GM04503 (cell line): ENCODE measurements at regions not wholly inside any gene's neighbourhood (a gene's known extent, or its start where the extent isn't known, plus 50 kb on each side); places are given as distances from the start of the nearest gene placed in this dataset.
A peak's percentile ranks its signal among the peaks of the same experiment; 100 is the strongest.
"Not testable (repeated sequence)": the region's sequence is repeated elsewhere in the genome, so short reads cannot be mapped to it uniquely, and the experiment has no call there.

ENCODE experiments used
- DNase-seq: peaks from one replicate; pipeline ENCODE4 v3.0.0-alpha.2; 2012; ENCODE audit warnings: low read depth

- DNase-seq: no peak
These were observed 60.2 kb downstream of the GLUL start for GRCh38 chr1:182331387-182331786.

- DNase-seq: no peak
These were observed 61.3 kb downstream of the GLUL start for GRCh38 chr1:182330303-182330702.

DNA sequence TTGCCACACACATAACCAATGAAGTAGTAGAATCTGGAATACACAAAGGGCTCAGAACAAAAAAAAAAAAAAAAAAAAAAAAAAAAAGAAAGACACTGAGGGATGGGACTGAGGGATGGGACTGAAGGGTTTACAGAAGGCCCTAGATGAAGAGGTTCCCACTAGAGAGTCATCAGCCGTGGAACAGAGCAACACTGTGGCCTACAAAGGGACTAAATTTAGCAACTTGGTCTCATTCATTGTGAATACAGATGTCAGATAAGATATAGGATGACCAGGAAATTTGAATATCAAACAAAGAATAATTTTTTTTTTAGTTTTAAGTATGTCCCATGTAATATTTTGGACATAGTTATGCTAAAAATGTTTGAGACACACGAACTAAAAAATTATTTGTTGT is 62.1 kb downstream of the GLUL start:
- no peak for DNase-seq

- DNase-seq: no peak
These were observed 63.0 kb downstream of the GLUL start for GRCh38 chr1:182328591-182328990.

- no peak for DNase-seq
These were observed 66.3 kb downstream of the GLUL start for GRCh38 chr1:182325339-182325738.

DNA sequence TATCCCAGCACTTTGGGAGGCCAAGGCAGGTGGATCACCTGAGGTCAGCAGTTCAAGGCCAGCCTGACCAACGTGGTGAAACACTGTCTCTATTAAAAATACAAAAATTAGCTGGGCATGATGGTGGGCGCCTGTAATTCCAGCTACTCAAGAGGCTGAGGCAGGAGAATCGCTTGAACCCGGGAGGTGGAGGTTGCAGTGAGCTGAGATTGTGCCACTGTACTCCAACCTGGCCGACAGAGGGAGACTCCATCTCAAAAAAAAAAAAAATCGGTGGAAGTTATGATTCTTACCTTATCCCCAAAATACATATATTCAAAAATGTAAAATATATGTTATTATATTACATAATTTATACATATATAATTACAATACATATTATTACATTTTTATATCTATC is 70.1 kb downstream of the GLUL start:
- DNase-seq: not testable (repeated sequence)

GRCh38 chr1:182317611-182318161 is 73.9 kb downstream of the GLUL start:
- DNase-seq: no peak

DNA sequence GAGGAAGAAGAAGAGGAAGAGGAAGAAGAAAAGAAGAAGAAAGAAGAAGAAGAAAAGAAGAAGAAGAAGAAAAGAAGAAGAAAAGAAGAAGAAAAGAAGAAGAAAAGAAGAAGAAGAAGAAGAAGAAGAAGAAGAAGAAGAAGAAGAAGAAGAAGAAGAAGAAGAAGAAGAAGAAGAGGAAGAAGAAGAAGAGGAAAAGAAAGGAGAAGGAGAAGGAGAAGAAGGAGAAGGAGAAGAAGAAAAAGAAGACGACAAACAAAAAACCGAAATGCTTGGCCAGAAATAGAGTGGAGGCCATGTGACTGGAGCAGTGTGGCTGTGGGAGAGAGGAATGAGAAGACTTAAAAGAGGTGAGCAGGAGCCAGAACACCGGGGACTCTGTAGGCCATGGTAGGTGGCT is 75.1 kb downstream of the GLUL start:
- DNase-seq: not testable (repeated sequence)

GRCh38 chr1:182315167-182315556 is 76.4 kb downstream of the GLUL start:
- no peak for DNase-seq

GRCh38 chr1:182309631-182310351 is 81.8 kb downstream of the GLUL start:
- no peak for DNase-seq

DNA sequence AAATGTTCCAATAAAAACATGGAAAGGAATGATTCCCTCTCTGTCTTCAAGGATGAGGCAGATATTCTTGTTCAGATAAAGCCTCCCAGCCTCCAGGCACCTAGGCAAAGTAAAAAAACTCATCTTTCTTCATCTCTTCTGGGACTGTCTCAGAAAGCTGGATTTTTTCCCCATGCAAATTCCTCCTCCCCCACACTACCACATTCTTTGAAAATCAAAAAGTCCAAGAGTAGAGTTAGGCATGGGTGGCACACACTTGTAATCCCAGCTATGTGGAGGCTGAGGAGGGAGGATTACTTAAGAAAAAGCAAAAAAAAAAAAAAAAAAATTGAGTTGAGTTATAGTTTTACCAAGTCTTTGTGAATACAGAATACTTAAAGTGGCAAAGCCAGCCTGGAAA is 82.8 kb downstream of the GLUL start:
- DNase-seq: no peak

DNA sequence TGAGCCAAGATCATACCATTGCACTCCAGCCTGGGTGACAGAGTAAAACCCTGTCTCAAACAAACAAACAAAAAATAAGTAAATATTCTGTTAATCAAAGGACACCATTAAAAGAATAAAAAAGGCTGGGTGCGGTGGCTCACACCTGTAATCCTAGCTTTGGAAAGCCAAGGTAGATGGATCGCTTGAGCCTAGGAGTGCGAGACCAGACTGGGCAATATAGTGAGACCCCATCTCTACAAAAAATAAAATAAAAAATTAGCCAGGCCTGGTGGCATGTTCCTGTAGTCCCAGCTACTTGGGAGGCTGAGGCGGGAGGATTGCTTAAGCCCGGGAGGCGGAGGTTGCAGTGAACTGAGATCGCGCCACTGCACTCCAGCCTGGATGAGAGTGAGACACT is 84.1 kb downstream of the GLUL start:
- not testable (repeated sequence) for DNase-seq

- no peak for DNase-seq
These were observed 85.7 kb downstream of the GLUL start for GRCh38 chr1:182305861-182306260.

DNA sequence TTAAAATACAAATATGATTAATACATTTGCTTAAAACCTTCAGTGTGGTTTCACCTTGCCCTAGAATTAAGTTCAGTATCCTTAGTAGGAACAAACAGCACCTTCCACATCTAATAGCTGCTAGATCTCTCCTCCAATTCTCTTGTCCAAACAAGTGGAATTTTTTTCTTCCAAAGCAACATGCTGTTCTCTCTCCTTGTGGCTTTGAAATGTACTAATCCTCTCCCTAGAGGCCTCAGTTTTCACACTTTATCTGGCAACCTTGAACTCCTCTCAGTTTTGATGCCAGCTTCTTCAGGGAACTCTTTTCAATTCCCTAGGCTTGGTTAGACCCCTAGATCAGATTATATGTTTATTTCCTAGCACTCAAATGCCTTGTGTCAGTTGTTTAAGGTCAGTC is 87.0 kb downstream of the GLUL start:
- no peak for DNase-seq

DNA sequence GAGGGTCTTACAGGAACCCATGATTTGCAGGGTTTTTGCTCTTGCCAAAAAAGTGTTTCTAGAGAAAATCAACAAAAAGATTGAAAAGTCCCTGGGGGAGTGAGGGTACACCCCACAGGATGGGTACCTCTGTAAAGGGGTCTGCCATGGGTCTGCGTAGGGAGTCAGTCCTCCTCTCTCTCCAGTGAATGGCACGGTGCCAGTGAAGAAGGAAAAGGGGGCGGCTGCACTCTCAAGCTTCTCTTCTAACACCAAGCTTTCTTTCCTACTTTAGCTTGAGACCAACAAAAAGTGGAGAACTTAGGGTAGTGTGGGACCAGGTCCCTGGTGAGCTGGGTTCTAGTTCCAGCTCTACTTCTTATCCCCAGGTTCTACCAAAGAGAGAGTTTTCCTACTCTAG is 87.4 kb downstream of the GLUL start:
- DNase-seq: no peak

- DNase-seq: no peak
These were observed 87.8 kb downstream of the GLUL start for GRCh38 chr1:182303778-182304177.

GRCh38 chr1:182301467-182302198 is 90.0 kb downstream of the GLUL start:
- DNase-seq: peak; percentile 15

GRCh38 chr1:182301026-182301436 is 90.6 kb downstream of the GLUL start:
- DNase-seq: no peak

GRCh38 chr1:182299728-182300616 is 91.6 kb downstream of the GLUL start:
- DNase-seq: no peak

DNA sequence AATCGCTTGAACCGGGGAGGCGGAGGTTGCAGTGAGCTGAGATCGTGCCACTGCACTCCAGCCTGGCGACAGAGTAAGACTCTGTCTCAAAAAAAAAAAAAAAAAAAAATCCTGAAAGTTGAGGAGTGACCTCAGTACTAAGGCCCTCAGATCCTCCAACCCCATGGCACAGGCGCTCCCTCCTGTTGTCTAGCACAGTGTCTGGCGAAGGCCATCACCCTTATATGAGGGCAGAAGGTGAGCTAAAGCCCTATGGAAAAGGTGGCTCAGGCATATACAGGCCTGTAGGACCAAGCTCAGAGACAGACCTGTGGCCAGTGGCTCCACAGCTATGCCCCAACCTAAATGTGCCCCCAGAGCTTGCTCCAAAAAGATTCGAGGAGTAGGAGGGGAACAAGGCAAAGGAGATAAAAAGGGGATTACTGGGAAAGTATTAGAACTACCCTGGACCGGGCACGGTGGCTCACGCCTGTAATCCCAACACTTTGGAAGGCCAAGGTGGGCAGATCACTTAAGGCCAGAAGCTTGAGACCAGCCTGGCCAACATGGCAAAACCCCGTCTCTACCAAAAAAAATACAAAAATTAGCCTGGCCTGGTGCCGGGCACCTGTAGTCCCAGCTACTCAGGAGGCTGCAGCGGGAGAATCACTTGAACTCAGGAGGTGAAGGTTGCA is 92.4 kb downstream of the GLUL start:
- DNase-seq: not testable (repeated sequence)

DNA sequence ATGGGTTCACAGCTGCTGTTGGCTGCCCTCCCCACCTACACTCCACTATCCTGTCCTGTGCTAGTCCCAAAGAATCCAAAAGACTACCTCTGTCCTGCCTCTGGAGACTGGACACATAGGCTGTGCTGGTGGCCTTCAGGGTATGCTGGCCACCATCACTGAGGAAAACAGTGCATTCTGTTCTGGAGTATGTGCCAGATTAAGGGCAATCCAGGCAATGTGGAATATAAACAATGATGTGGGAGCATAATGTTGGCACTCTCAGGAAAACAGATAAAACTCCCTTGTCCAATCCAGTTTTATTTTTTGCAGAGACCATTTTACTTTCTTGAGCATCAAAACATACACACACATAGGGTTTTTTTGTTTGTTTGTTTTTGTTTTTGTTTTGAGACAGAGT is 94.3 kb downstream of the GLUL start:
- no peak for DNase-seq

- DNase-seq: no peak
These were observed 95.9 kb downstream of the GLUL start for GRCh38 chr1:182295697-182296096.
